ENCODE measurements at regions not wholly inside any gene's neighbourhood (a gene's known extent, or its start where the extent isn't known, plus 50 kb on each side); places are given as distances from the start of the nearest gene placed in this dataset.

DNA sequence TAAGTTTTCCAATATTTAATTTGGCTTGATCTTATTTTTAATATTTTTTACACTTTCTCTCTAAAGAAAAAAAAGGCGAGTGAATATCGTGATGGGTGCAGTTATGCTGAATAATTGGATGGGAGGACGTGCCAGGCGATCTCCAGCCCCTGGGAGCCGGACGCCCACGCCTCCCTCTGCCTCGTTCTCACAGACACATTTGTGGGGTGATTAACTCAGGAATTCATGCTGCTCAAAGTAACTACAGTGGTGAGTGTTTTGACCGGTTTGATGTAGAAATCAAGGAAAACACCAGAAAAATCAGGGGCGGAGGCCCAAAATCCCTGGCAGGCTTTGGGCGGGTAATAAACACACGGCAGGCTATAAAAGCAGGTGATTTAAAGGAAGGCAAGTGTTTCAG, 736.8 kb upstream of the SALL3 start:
- TF ChIP-seq POLR2A (IDR thresholded peaks at IDR 0.05), result no peak
- TF ChIP-seq POLR2AphosphoS5 (IDR thresholded peaks at IDR 0.05), result no peak
